NCI-H1417 treated with DMSO at 0.1 percent for 48 hours (cell line): ENCODE measurements at regions not wholly inside any gene's neighbourhood (a gene's known extent, or its start where the extent isn't known, plus 50 kb on each side); places are given as distances from the start of the nearest gene placed in this dataset.
A peak's percentile ranks its signal among the peaks of the same experiment; 100 is the strongest.

ENCODE experiments used
- DNase-seq: peaks from one replicate; lab custom pipeline; 2025; lab: John Stamatoyannopoulos, UW

DNA sequence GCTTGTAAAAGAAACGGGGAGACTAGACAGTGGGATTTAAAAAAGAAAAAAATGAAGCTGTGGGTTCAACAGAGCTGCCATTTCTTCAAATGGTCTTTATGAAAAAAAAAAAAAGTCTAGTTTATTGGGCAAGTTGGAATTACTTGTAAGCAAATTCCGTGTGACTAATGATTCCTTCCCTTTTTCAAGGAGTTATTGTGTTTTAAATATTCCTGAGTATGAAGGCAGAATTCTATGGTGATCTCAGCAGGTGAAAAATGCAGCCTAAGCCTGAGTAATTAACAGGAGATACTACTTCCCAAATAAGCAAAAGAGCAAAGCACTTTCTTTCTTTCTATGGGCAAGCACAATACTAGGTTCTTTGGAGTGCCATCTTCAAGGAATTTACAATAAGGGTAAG lies 481.9 kb downstream of the ZNF608 start:
- DNase-seq: no peak

DNA sequence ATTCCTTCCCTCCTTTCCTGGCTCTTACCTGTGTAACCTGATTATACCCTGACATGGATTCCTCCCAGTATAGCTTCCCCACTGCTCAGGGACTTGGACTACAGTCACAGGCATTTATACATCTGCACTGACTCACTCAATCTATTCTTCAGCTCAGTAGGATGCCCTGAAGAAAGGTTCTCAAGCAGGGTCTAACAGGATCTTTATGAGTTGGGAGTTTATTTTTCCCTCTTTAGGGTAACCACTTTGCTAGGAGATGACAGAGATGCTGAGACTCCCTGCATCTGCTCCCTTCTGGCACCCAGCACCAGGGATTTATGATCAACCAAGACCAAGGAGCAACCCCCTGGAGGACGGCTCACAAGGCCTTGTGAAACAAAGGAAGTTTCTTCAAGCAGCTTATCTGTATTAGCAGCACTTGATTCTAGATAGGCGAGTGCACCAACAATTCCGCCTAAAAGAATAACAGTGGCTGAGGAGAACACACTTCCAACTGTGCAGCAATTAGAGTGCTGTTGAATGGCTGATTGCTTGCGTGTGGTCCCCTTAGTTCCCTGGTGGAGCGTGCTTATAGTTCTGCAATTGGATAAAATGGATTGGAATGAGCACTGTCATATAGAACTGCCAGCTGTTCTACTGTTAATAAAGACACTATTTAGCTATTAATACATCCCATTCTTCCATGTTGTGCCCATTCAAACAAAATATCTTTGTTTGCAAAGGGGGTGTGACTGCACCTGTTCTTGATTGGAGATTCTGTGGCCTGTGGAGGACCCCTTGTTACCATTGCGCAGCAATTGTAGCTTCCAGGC lies 482.6 kb downstream of the ZNF608 start:
- peak; percentile 81 for DNase-seq

DNA sequence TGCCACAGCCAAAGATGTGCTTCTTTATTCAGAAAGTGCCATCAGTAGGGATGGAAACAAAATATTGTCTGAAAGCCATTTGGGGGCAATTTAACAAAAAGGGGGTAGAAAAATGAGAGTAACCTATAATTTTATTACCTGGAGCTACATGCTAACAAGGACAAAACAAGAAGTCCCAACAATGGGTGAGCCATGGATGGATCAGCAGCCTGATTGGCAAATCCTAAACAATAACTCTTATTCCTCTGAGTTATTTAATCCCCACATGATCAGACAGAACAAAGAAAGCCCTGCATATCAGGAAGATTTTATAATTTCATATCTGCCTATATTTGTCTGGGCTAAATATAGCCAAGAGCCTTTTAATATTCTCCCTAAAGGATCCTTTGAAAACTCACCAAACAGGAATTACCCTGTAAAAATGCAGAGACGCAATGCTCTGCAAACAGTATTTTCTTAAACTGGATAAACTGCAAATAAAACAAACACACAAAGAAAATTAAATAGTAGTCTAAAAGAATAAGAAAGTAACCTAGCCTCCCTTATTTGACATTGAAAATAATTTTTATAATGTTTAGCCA lies 483.4 kb downstream of the ZNF608 start:
- no peak for DNase-seq

DNA sequence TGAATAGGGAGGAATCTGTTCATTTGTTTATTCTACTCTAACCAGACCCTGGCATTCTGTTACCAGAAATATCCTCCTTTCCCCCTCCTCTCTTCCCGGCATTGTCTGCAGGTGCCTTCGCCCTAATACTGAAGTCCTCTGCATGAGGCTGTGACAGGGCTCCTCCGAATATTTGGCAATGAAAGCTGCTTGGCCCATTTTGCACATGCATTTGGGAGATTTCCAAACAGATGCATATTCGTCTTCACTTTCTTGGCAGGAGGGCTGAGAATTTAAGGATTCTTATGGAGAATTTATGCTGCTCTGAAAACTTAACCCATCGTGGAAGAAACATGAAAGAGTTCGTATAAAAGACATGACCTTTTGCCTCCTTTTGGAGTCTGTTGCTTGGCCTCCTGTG lies 484.0 kb downstream of the ZNF608 start:
- DNase-seq: no peak

DNA sequence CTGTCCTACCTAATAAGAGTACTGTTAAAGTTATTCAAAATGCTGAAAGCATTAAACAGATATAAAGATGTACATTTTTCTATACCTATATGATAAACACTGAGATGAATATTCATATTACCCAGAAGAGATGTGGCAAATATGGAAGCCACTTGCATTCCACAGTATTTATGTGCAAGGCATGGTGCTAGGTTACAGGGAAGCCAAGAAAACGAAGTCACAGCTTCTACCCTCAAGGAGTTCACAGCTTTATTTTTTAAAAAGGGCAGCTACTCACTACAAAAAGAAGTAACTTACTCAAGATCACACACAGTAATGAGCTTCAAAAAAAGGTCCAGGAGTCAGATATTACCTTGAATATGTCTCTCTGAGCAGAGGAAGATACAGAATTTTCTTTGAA lies 484.6 kb downstream of the ZNF608 start:
- DNase-seq: no peak

DNA sequence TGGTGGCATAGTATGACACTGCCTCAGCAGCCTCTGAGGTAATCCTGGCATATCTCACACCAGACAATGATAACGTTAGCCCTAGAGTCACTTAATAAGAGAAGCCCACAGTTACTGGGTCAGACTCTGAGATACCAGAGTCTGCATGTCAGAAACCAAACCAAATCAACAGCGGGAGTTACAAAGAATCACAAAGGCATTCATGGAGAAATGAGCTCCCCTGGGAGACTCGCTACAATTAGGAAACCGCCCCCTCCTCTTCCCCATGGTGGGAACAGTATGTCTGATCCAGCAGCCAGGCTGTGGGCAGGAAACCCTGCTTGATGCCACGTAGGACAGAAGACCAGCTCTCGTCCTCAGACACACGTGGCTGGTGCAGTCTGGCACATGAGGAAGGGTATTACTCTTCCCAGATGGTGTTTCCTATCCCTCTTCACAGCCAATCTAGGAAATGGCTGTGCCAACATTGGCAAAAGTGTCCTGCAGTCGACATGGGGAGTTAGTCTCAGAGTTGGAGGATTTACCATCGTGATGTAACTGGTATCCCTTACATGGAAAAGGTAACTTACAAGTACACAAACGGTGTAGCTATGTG lies 485.4 kb downstream of the ZNF608 start:
- DNase-seq: no peak

DNA sequence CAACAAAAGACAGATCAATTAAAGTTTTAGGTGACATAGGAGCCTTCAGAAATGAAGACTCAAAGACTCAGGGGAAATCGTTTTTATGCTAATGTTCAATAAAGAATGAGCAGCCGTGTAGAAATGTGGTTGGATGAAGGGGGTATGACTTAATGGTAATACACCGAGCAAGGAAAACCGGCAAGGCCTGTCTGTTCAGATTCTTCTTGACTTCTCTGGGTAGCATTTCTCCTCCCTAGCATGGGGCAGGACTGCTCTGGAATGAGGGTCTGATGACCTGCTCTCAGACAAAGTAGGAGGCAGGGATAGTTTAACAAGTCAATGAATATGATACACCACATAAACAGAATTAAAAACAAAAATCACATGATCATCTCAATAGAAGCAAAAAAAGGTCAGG lies 487.4 kb downstream of the ZNF608 start:
- no peak for DNase-seq

DNA sequence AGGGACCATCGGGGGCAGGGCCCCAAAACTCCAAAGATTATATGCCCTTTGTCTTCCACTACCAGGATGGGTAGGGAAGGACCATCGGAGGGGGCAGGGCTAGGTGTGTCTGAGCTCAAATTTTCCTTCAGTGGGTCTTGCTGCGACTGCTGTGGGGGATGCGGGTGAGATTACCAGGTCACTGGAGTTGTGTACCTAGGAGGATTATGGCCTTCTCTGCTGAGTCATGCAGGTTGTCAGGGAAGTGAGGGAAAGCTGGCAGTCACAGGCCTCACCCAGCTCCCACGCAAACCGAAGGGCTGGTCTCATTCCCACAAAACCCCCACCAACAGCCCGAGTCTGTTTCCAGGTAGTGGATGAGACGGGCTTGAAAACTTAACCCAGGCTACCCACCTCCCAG lies 489.4 kb downstream of the ZNF608 start:
- no peak for DNase-seq

DNA sequence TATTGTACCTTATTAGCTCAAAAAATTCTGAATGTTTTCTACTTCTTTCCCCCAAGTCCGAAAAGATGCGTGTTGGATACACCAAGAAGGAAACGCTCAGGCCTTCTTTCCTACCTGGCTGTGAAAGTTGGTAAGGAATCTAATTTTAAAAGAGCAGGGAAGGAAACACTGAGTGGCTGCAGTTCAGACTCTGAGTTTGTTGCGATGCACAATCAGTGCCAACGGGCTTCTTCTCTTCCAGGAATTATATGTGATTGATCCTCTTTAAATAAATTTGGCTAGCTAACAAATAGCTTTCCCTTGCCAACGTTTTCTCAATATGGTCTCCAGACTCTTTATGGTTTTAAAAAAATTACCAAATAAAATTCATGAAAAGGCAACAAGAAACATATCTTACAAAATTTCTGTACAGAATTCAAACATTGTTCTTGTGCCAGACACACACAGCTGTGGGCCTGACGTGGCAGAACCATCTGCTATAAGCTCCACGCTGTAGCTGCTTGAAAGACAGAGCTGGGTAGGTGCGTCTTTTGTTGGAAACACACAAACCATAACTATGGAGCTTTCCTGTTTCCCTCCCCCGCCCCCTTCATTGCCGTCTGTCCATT lies 493.1 kb downstream of the ZNF608 start:
- DNase-seq: no peak

DNA sequence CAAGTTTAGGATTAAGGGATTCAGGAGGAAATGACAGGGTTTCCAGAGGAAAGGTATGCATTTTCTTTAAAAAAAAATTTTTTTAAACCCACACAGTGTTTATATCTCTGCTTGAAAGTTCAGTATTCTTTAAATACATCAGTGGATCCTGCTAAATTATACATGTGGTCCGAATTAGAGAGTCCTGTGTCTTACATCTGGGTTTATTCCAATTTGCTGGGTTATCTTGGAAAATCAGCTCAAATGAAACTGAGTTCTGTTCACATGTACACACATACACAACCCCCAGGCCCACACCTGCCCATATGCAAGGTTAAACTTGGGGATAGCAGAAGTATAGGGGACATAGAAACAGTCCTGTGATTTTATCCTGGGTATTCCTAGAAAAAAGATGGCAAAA lies 493.7 kb downstream of the ZNF608 start:
- DNase-seq: no peak

DNA sequence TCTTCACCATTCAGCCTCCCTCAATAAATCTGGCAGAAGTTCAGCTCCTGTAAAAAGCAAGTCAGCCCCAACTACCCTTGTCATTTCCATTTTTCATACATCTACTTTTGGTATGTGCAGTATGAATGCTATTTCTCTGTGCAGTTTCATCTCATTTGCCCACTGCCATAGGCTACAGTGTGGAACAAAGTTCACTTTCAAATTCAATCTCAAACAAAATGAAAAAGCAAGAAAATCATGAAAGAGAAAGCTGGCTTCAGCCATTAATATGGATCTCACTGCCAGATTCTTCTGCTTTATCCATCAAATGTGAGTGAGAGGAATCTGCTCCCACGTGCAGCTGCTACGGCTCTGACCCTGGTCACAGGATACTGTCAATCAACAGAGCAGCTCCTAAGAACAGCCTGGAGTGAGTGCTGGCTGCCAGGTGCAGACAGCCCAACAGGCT lies 494.2 kb downstream of the ZNF608 start:
- DNase-seq: no peak

DNA sequence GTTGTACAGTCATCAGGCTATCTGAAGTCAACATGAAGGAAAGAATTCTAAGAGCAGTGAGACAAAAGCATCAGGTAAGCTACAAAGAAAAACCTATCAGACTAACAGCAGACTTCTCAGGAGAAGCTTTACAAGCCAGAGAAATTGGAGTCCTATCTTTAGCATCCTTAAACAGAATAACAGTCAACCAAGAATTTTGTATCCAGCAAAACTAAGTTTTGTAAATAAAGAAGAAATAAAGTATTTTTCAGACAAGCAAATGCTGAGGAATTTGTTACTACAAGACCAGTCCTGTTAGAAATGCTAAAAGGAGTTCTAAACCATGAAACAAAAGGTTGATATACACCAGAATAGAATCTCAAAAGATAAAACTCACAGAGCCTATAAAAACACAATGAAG lies 501.2 kb downstream of the ZNF608 start:
- DNase-seq: no peak

DNA sequence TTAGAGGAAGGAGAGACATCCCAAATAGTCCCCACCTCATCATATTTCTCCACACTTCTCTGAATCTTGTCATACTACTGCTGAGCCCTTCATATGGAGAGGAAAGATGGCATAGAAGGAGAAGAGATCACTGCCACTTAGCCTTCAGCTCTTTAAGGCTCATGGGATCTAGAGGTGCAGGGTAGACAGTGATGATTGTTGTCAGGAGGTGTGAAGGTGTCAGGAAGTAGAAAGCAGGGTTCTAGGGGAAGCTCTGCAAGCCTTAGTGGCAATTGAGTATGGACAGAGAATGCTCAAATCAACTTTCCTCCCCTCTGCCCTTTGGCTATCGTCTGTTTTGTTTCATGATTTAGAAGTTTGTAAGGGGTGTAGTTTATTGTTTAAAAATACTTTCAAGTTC lies 505.7 kb downstream of the ZNF608 start:
- no peak for DNase-seq

DNA sequence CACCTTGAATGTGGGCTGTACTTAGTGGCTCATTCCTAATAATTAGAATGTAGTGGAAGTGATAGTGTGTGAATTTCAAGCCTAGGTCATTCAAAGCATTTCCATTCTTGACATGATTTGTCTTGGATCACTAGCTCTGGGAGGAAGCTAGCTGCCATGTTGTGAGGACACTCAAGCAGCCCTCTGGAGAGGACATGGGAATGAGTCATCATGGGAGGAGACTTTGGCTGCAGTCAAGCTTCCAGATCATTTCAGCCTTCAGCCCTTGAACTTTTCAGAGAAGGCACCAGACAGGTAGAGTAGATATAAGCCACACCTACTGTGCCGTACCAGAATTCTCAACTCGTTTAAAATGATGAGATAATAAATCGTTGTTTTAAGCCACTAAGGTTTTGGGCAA lies 506.9 kb downstream of the ZNF608 start:
- no peak for DNase-seq

DNA sequence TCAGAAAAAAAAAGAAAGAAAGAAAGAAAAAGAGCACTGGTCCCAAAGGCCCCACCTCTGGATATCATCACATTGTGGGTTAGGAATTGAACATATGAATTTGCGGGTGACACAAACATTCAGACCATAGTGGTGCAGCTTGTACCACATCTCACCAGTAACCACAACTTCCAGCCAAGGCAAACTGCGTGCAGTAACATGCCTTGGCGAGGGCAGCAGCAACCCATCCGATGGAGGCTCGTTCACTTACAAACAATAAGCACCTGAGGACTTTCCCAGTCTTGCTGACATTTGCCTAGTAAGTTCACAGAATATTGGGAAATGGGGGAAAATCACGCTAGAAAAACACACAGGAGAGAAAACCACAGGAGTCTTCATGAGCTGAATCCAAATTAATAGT lies 508.1 kb downstream of the ZNF608 start:
- no peak for DNase-seq

DNA sequence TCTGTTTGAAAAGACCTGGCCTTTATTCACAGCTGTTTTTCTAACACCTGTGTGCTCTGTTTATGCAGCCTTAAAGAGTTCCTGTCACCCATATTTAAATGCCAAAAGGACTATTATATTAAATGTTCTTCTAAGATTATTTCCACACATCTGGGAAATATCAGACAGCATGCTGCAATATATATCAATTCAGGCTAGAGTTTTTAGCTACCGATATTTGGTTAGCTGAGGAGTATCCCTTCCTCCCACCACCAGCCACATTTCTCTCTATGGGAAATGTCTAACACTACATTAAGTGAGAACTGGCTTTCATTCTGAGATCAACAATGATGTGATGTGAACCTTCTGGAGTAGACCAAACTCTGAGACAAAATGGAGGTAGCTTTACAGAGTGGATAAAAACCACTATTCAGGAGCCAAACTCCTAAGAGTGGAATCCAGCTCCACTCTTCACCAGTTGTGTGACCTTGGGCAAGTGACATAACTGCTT lies 509.2 kb downstream of the ZNF608 start:
- DNase-seq: no peak

DNA sequence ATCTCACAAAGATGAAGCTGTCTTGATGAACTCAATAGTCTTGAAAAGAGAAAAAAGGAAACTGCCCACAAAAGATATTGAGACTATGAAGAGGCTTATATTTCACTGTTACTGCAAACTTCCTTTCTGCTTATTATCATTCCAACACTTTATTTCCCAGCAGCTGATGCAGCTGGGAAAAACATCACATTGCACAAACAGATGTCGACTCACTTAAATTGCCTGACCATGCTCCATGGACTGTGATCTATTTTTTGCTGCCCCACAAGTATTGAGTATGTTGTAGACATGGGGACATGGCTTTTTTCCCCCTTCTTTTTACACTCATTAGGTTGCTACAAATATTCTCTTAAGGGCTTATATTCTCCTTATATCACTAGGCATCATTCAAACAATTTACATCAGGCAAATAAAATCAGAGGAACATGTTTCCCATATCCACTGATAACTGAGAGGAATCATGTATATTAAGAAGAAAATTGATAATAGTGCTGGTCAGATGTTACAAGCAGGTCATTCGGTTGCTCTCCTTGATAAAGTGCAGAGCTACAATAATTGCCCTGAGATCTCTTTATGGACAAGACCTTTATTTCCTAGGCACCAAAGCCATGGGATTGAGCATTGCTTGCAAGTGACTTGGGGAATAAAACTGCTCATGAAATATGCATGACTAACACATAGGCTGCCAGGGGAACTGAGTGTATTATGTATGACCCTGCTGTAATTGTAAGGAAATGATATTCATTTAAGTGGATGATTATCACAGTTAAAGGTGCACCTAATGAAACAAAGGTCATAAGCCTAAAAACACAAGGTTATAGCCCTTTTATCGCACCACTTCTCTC lies 509.9 kb downstream of the ZNF608 start:
- no peak for DNase-seq

DNA sequence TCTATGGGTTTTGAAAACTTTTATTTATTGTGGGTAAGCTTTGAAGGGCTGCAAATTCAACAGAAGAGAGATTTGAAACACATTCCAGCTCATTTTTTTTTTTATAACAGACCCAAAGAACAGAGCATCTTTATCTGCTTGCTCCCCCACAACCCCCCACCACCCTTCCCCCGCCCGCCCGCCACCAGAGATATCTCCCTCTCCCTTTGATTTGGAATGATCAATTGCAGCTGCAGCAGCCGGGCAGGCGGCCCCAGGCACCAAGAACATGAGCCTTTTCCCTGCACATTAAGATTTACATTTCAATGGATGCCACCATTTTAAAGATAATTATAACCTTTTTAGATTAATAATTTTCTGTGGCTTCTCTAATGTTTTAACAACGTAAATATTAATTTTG lies 510.9 kb downstream of the ZNF608 start:
- no peak for DNase-seq

DNA sequence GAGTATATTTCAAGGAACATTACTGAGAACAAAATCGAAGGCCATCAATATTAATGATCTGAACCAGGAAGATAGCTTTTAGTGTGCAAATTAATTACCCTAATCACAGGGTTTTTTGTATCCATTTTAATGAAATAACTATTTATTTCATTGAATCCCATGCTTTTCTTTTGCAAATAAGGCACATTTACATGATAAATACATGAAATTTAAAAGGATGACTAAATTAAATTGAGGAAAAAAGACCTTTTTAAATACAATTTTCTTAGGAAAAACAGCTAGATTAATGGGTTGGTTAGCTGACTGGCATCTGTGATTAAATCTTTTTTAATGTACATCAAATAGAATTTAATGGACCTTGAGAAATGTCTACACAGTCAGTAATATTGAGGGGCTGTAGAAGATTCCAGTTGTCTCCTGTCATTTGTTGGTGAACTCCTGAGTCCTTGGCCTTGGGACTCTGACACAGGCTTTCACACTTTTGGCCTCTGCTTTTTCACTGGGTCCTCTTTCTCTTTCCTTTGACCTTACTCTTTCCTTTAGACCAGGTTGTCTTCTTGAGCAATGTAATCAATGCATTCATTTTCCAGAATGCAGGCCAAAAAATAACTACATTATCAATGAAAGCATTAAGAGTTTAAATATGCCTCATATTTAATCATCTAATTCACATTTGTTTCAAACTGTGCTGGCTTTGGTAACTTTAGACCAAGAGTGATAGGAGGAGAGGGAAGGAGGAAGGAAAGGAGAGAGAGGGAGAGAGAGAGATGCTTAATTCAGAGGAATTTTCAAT lies 511.5 kb downstream of the ZNF608 start:
- DNase-seq: no peak

DNA sequence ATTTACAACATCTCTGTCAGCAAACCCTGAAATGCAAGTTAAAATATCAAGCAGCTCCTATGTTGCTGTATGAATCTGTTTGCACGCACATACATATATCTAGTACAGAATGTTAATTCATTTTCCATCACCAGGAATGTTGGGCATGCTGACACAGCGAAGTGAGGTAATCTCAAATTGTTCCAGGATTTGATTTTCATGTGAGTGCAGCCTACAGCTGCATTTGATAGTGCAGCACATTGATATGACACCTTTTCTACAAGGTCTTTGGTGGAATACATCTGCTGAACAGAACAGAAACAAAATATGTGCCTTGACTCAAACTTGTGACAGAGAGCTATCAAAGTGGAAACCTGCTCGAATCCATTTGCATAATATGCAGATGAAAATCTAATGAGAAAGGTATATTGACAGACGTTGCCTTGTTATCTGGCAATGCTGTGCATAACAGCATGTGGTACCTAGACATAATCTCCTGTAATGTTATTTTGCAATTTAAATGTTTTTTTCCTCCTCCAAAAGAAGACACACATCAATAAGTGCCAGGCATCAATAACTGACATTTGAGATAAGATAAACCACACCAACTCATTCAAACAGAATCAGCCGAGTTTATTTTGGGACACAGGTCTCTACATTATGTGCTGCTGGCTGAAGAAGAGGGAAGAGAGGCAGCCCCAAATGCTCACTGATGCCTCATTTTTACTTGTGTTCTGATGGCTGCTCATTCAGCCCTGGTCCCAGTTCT lies 512.2 kb downstream of the ZNF608 start:
- DNase-seq: no peak
